ENCODE measurements at regions not wholly inside any gene's neighbourhood (a gene's known extent, or its start where the extent isn't known, plus 50 kb on each side); places are given as distances from the start of the nearest gene placed in this dataset.

DNA sequence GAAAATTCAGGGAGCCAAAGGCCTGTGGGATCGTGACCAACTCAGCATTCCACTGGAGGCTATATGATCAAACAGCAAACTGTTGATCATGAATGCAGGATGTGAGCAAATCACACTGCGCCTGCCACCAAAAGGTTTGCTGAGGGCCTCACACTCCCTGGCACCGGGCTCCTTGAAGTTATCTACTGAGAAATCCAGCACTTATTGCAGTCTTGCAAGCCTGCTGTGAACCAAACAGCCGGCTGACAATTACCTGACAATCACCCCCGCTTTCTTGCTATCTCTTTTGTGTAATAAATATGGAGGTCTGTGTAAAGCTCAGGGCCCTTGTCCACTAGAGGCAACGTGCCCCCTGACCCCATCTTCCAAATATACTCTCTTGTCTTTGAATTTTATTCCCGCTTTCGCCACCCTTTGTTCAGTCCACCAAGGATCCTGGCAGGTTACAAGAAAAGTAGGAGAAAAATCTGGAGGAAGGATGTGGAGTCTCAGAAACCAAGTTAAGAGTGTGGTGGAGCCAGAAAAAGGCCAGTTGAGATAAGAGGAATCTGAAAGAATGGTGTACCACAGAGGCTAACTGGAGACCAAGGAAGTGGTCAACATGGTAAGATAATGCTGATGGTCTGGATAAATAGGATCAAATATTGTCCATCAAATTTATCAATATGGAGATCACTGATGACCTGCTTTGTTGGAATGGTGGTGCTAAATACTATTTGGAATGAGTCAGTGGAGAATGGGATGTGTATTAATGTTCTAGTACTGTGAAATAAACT lies 229.2 kb downstream of the ALX1 start (continued):
- TF ChIP-seq, protein P1, sequence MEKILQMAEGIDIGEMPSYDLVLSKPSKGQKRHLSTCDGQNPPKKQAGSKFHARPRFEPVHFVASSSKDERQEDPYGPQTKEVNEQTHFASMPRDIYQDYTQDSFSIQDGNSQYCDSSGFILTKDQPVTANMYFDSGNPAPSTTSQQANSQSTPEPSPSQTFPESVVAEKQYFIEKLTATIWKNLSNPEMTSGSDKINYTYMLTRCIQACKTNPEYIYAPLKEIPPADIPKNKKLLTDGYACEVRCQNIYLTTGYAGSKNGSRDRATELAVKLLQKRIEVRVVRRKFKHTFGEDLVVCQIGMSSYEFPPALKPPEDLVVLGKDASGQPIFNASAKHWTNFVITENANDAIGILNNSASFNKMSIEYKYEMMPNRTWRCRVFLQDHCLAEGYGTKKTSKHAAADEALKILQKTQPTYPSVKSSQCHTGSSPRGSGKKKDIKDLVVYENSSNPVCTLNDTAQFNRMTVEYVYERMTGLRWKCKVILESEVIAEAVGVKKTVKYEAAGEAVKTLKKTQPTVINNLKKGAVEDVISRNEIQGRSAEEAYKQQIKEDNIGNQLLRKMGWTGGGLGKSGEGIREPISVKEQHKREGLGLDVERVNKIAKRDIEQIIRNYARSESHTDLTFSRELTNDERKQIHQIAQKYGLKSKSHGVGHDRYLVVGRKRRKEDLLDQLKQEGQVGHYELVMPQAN (IDR thresholded peaks at IDR 0.05; ENCODE audit: borderline replicate concordance): no peak
- TF ChIP-seq, protein P2, sequence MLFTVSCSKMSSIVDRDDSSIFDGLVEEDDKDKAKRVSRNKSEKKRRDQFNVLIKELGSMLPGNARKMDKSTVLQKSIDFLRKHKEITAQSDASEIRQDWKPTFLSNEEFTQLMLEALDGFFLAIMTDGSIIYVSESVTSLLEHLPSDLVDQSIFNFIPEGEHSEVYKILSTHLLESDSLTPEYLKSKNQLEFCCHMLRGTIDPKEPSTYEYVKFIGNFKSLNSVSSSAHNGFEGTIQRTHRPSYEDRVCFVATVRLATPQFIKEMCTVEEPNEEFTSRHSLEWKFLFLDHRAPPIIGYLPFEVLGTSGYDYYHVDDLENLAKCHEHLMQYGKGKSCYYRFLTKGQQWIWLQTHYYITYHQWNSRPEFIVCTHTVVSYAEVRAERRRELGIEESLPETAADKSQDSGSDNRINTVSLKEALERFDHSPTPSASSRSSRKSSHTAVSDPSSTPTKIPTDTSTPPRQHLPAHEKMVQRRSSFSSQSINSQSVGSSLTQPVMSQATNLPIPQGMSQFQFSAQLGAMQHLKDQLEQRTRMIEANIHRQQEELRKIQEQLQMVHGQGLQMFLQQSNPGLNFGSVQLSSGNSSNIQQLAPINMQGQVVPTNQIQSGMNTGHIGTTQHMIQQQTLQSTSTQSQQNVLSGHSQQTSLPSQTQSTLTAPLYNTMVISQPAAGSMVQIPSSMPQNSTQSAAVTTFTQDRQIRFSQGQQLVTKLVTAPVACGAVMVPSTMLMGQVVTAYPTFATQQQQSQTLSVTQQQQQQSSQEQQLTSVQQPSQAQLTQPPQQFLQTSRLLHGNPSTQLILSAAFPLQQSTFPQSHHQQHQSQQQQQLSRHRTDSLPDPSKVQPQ (CRISPR knock-in tag; IDR thresholded peaks at IDR 0.05; ENCODE audit: borderline replicate concordance): no peak
- TF ChIP-seq E2F3 (CRISPR knock-in tag; IDR thresholded peaks at IDR 0.05) (no peak), NFIC (IDR thresholded peaks at IDR 0.05) (no peak), RHOXF2B (CRISPR knock-in tag; conservative IDR thresholded peaks at IDR 0.05) (no peak)
- TF ChIP-seq, protein P3, sequence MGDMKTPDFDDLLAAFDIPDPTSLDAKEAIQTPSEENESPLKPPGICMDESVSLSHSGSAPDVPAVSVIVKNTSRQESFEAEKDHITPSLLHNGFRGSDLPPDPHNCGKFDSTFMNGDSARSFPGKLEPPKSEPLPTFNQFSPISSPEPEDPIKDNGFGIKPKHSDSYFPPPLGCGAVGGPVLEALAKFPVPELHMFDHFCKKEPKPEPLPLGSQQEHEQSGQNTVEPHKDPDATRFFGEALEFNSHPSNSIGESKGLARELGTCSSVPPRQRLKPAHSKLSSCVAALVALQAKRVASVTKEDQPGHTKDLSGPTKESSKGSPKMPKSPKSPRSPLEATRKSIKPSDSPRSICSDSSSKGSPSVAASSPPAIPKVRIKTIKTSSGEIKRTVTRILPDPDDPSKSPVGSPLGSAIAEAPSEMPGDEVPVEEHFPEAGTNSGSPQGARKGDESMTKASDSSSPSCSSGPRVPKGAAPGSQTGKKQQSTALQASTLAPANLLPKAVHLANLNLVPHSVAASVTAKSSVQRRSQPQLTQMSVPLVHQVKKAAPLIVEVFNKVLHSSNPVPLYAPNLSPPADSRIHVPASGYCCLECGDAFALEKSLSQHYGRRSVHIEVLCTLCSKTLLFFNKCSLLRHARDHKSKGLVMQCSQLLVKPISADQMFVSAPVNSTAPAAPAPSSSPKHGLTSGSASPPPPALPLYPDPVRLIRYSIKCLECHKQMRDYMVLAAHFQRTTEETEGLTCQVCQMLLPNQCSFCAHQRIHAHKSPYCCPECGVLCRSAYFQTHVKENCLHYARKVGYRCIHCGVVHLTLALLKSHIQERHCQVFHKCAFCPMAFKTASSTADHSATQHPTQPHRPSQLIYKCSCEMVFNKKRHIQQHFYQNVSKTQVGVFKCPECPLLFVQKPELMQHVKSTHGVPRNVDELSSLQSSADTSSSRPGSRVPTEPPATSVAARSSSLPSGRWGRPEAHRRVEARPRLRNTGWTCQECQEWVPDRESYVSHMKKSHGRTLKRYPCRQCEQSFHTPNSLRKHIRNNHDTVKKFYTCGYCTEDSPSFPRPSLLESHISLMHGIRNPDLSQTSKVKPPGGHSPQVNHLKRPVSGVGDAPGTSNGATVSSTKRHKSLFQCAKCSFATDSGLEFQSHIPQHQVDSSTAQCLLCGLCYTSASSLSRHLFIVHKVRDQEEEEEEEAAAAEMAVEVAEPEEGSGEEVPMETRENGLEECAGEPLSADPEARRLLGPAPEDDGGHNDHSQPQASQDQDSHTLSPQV (IDR thresholded peaks at IDR 0.05): no peak

Data from K562 (cell line).